ENCODE measurements at regions not wholly inside any gene's neighbourhood (a gene's known extent, or its start where the extent isn't known, plus 50 kb on each side); places are given as distances from the start of the nearest gene placed in this dataset.
"Not testable (repeated sequence)": the region's sequence is repeated elsewhere in the genome, so short reads cannot be mapped to it uniquely, and the experiment has no call there.

- Histone ChIP-seq H3K27ac (ENCODE audit: low read length) (no peak overlapping the region), H3K4me3 (ENCODE audit: low read length) (no peak overlapping the region), H4K20me1 (ENCODE audit: insufficient read depth) (no peaks in the 10 kb centered on the region), H3K79me2 (replicated peaks; ENCODE audit: insufficient read depth, low read length) (no peaks in the 10 kb centered on the region), H3K27me3 (ENCODE audit: insufficient read depth, low read depth, low read length) (no peaks in the 10 kb centered on the region), H3F3A (ENCODE audit: insufficient read depth, low read length, poor library complexity, severe bottlenecking) (no peaks in the 10 kb centered on the region), H3K4me2 (ENCODE audit: low read length) (no peak overlapping the region), H3K9ac (ENCODE audit: low read length) (no peak overlapping the region), H3K36me3 (ENCODE audit: insufficient read depth, low read length) (no peaks in the 10 kb centered on the region), H2AFZ (ENCODE audit: low read depth, low read length) (no peak overlapping the region), H3K9me2 (ENCODE audit: insufficient read depth, low read length) (no peaks in the 10 kb centered on the region), H3K9me3 (ENCODE audit: low read length) (no peaks in the 10 kb centered on the region)
- TF ChIP-seq REST (IDR thresholded peaks at IDR 0.05; ENCODE audit: borderline replicate concordance), result no peak
- no peak for TF ChIP-seq CTCF (IDR thresholded peaks at IDR 0.05; ENCODE audit: poor library complexity, severe bottlenecking)
- TF ChIP-seq EP300 (conservative IDR thresholded peaks at IDR 0.05; ENCODE audit: poor library complexity, severe bottlenecking), result no peak
These were observed 126.9 kb upstream of the ERRFI1 start for GRCh38 chr1:8152731-8153702.

DNA sequence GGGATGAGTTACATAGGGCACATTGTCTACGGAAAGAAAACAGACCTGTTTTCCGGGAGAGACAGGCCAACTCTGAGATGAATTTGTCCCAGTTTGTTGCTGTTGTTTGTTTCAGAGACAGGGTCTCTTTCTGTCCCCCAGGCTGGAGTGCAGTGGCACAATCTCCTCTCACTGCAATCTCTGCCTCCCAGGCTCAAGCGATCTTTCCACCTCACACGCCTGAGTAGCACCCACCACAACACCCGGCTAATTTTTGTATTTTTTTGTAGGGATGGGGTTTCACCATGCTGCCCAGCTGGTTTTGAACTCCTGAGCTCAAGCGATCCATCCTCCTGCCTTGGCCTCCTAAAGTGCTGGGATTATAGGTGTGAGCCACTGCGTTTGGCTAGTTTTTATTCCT lies 125.5 kb upstream of the ERRFI1 start:
- no peak overlapping the region for H3K9ac ChIP-seq (ENCODE audit: low read length)
- H3K27me3 ChIP-seq (ENCODE audit: insufficient read depth, low read depth, low read length), result no peaks in the 10 kb centered on the region
- no peak overlapping the region for H3K4me2 ChIP-seq (ENCODE audit: low read length)
- no peaks in the 10 kb centered on the region for H3K9me3 ChIP-seq (ENCODE audit: low read length)
- no peak overlapping the region for H3K27ac ChIP-seq (ENCODE audit: low read length)
- H3K36me3 ChIP-seq (ENCODE audit: insufficient read depth, low read length), result no peaks in the 10 kb centered on the region
- H3K9me2 ChIP-seq (ENCODE audit: insufficient read depth, low read length), result no peaks in the 10 kb centered on the region
- no peak overlapping the region for H2AFZ ChIP-seq (ENCODE audit: low read depth, low read length)
- no peak overlapping the region for H3K4me3 ChIP-seq (ENCODE audit: low read length)
- no peaks in the 10 kb centered on the region for H4K20me1 ChIP-seq (ENCODE audit: insufficient read depth)
- H3K79me2 ChIP-seq (replicated peaks; ENCODE audit: insufficient read depth, low read length), result no peaks in the 10 kb centered on the region
- no peaks in the 10 kb centered on the region for H3F3A ChIP-seq (ENCODE audit: insufficient read depth, low read length, poor library complexity, severe bottlenecking)
- TF ChIP-seq SMC3 (conservative IDR thresholded peaks at IDR 0.05; ENCODE audit: poor library complexity), result no peak
- no peak for TF ChIP-seq CTCF (IDR thresholded peaks at IDR 0.05; ENCODE audit: poor library complexity, severe bottlenecking)
- no peak for TF ChIP-seq EZH2 (IDR thresholded peaks at IDR 0.05; ENCODE audit: borderline replicate concordance, insufficient read depth, low read length, poor library complexity, severe bottlenecking)

DNA sequence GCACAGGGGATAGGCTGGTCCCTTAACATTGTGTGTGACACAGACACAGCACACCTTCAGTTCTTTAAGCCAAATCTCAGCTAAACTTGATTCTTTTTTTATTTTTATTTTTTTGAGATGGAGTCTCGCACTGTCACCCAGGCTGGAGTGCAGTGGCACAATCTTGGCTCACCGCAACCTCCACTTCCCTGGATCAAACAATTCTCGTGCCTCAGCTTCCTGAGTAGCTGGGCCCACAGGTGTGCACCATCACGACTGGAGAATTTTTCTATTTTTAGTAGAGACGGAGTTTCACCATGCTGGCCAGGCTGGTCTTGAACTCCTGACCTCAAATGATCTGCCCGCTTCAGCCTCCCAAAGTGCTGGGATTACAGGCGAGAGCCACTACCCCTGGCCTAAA lies 123.6 kb upstream of the ERRFI1 start:
- H3F3A ChIP-seq (ENCODE audit: insufficient read depth, low read length, poor library complexity, severe bottlenecking); H4K20me1 ChIP-seq (ENCODE audit: insufficient read depth); H3K36me3 ChIP-seq (ENCODE audit: insufficient read depth, low read length); H3K4me2 ChIP-seq (ENCODE audit: low read length); H3K4me3 ChIP-seq (ENCODE audit: low read length); H2AFZ ChIP-seq (ENCODE audit: low read depth, low read length); H3K27me3 ChIP-seq (ENCODE audit: insufficient read depth, low read depth, low read length); H3K9me2 ChIP-seq (ENCODE audit: insufficient read depth, low read length); H3K27ac ChIP-seq (ENCODE audit: low read length); H3K9me3 ChIP-seq (ENCODE audit: low read length); H3K9ac ChIP-seq (ENCODE audit: low read length); H3K79me2 ChIP-seq (replicated peaks; ENCODE audit: insufficient read depth, low read length): not testable (repeated sequence)
